H1 (cell line): ENCODE measurements at regions not wholly inside any gene's neighbourhood (a gene's known extent, or its start where the extent isn't known, plus 50 kb on each side); places are given as distances from the start of the nearest gene placed in this dataset.

Source experiments
- EGR1 ChIP-seq: IDR thresholded peaks from 2 replicates; pipeline ENCODE4 v1.6.1; 2011; ENCODE audit warnings: low read depth, low read length, borderline replicate concordance

DNA sequence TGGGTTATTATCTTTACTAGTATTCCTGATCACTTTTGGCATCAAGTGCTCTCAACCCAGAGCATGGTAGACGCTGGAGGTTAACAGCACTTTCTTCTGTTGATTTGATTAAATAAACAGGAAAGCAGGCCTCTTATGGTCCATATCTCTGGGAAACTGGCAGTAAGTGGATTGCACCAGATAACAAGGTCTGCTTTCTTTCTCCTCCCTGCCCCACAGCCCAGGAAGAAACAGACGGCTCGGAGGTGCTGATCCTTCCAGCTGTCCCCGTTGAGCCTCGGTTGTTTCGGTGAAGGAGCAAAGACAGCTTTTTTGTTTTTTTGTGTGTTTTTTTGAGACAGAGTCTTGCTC, 100.8 kb upstream of the KCTD1 start (continued):
- no peak for TF ChIP-seq EGR1
- TF ChIP-seq, all 59 proteins: peak for 0
